ENCODE measurements at regions not wholly inside any gene's neighbourhood (a gene's known extent, or its start where the extent isn't known, plus 50 kb on each side); places are given as distances from the start of the nearest gene placed in this dataset.

DNA sequence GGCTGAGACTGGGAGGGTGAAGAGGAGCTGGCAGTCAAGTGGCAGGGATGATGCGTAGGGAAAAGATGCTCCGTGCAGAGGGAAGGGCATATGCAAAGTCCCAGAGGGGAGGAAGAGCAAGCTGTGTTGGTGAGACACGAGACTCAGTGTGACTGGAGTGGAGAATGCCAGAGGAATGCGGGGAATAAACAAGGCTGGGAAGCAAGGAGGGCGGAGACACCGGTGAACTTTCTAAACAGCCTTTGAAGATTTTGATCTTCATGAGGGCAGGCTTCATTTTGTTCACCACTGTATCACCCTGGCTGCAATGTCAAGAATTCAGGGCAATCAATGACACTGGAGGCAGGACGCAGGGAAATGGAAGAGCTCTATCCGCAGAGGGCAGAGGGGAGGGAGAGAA, 535.8 kb downstream of the FUT8 start:
- H3K79me2 ChIP-seq (ENCODE audit: insufficient read depth, low read length): no peaks in the 10 kb centered on the region
- H3K9me3 ChIP-seq (ENCODE audit: insufficient read depth, low read length): no peaks in the 10 kb centered on the region
- H3K27me3 ChIP-seq (ENCODE audit: low read length): no peaks in the 10 kb centered on the region
- H3K9ac ChIP-seq (ENCODE audit: low read length): no peak overlapping the region
- no peak overlapping the region for H3K27ac ChIP-seq (ENCODE audit: low read depth, low read length)
- no peaks in the 10 kb centered on the region for H3F3A ChIP-seq (ENCODE audit: insufficient read depth)
- H3K36me3 ChIP-seq (ENCODE audit: low read length): no peaks in the 10 kb centered on the region
- no peak overlapping the region for H3K4me3 ChIP-seq (ENCODE audit: insufficient read depth, low read length, poor library complexity, severe bottlenecking)
- no peak overlapping the region for H3K4me2 ChIP-seq (ENCODE audit: low read depth, low read length, poor library complexity, severe bottlenecking)
- no peak overlapping the region for H2AFZ ChIP-seq (ENCODE audit: low read depth, low read length, severe bottlenecking)
- H3K9me2 ChIP-seq (replicated peaks; ENCODE audit: insufficient read depth, low read length): no peaks in the 10 kb centered on the region
- TF ChIP-seq EZH2phosphoT487 (conservative IDR thresholded peaks at IDR 0.05; ENCODE audit: low read length) (no peak), CTCF (IDR thresholded peaks at IDR 0.05; ENCODE audit: insufficient read depth, low read length, poor library complexity, severe bottlenecking) (no peak)
- H4K20me1 ChIP-seq (ENCODE audit: low read depth, low read length): no peaks in the 10 kb centered on the region

- Histone ChIP-seq H2AFZ (ENCODE audit: low read depth, low read length, severe bottlenecking) (no peak overlapping the region), H3K79me2 (ENCODE audit: insufficient read depth, low read length) (no peaks in the 10 kb centered on the region), H3K9me3 (ENCODE audit: insufficient read depth, low read length) (no peaks in the 10 kb centered on the region), H3K27me3 (ENCODE audit: low read length) (no peaks in the 10 kb centered on the region), H3F3A (ENCODE audit: insufficient read depth) (no peaks in the 10 kb centered on the region), H3K36me3 (ENCODE audit: low read length) (no peaks in the 10 kb centered on the region), H3K9me2 (replicated peaks; ENCODE audit: insufficient read depth, low read length) (no peaks in the 10 kb centered on the region), H3K9ac (ENCODE audit: low read length) (no peak overlapping the region), H3K4me2 (ENCODE audit: low read depth, low read length, poor library complexity, severe bottlenecking) (no peak overlapping the region), H4K20me1 (ENCODE audit: low read depth, low read length) (no peaks in the 10 kb centered on the region), H3K27ac (ENCODE audit: low read depth, low read length) (no peak overlapping the region), H3K4me3 (ENCODE audit: insufficient read depth, low read length, poor library complexity, severe bottlenecking) (no peak overlapping the region)
- no peak for TF ChIP-seq EZH2phosphoT487 (conservative IDR thresholded peaks at IDR 0.05; ENCODE audit: low read length)
- no peak for TF ChIP-seq CTCF (IDR thresholded peaks at IDR 0.05; ENCODE audit: insufficient read depth, low read length, poor library complexity, severe bottlenecking)
Observed at GRCh38 chr14:65949711-65950516, 536.3 kb upstream of the CCDC196 start.

- H3K27ac ChIP-seq (ENCODE audit: low read depth, low read length): no peak overlapping the region
- H4K20me1 ChIP-seq (ENCODE audit: low read depth, low read length): no peaks in the 10 kb centered on the region
- TF ChIP-seq EZH2phosphoT487 (conservative IDR thresholded peaks at IDR 0.05; ENCODE audit: low read length): no peak
- TF ChIP-seq CTCF (IDR thresholded peaks at IDR 0.05; ENCODE audit: insufficient read depth, low read length, poor library complexity, severe bottlenecking): no peak
- H2AFZ ChIP-seq (ENCODE audit: low read depth, low read length, severe bottlenecking): no peak overlapping the region
- H3K27me3 ChIP-seq (ENCODE audit: low read length): no peaks in the 10 kb centered on the region
- H3K9me3 ChIP-seq (ENCODE audit: insufficient read depth, low read length): no peaks in the 10 kb centered on the region
- no peaks in the 10 kb centered on the region for H3K79me2 ChIP-seq (ENCODE audit: insufficient read depth, low read length)
- H3F3A ChIP-seq (ENCODE audit: insufficient read depth): no peaks in the 10 kb centered on the region
- no peaks in the 10 kb centered on the region for H3K9me2 ChIP-seq (replicated peaks; ENCODE audit: insufficient read depth, low read length)
- H3K36me3 ChIP-seq (ENCODE audit: low read length): no peaks in the 10 kb centered on the region
- H3K4me3 ChIP-seq (ENCODE audit: insufficient read depth, low read length, poor library complexity, severe bottlenecking): no peak overlapping the region
- H3K4me2 ChIP-seq (ENCODE audit: low read depth, low read length, poor library complexity, severe bottlenecking): no peak overlapping the region
- no peak overlapping the region for H3K9ac ChIP-seq (ENCODE audit: low read length)
Observed at GRCh38 chr14:65954942-65955341, 531.2 kb upstream of the CCDC196 start.

Measured in SU-DHL-6 (cell line).